ENCODE measurements at regions not wholly inside any gene's neighbourhood (a gene's known extent, or its start where the extent isn't known, plus 50 kb on each side); places are given as distances from the start of the nearest gene placed in this dataset.

DNA sequence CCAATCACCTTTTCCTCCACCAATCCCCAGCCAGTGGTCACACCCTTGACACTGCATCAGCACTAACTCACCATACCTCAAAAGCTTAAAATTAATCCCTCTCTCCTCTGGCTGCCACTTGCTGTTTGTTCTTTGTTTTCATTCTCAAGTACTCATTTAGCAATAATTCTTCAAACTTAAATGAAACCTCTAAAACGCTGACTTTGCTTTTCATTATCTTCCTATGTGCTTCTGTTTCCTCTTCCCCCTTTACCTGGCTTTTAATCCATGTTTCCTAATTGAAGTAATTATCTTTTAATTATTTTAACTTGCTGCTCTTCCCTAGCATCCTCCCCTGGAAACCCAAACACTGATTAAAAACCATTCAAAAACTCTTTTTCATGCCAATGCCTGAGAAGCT, 348.9 kb upstream of the MEOX2 start:
- TF ChIP-seq EP300 (IDR thresholded peaks at IDR 0.05; ENCODE audit: borderline replicate concordance) = no peak
- TF ChIP-seq, protein P1, sequence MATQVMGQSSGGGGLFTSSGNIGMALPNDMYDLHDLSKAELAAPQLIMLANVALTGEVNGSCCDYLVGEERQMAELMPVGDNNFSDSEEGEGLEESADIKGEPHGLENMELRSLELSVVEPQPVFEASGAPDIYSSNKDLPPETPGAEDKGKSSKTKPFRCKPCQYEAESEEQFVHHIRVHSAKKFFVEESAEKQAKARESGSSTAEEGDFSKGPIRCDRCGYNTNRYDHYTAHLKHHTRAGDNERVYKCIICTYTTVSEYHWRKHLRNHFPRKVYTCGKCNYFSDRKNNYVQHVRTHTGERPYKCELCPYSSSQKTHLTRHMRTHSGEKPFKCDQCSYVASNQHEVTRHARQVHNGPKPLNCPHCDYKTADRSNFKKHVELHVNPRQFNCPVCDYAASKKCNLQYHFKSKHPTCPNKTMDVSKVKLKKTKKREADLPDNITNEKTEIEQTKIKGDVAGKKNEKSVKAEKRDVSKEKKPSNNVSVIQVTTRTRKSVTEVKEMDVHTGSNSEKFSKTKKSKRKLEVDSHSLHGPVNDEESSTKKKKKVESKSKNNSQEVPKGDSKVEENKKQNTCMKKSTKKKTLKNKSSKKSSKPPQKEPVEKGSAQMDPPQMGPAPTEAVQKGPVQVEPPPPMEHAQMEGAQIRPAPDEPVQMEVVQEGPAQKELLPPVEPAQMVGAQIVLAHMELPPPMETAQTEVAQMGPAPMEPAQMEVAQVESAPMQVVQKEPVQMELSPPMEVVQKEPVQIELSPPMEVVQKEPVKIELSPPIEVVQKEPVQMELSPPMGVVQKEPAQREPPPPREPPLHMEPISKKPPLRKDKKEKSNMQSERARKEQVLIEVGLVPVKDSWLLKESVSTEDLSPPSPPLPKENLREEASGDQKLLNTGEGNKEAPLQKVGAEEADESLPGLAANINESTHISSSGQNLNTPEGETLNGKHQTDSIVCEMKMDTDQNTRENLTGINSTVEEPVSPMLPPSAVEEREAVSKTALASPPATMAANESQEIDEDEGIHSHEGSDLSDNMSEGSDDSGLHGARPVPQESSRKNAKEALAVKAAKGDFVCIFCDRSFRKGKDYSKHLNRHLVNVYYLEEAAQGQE (IDR thresholded peaks at IDR 0.05; ENCODE audit: low read depth) = no peak
- TF ChIP-seq, protein P2, sequence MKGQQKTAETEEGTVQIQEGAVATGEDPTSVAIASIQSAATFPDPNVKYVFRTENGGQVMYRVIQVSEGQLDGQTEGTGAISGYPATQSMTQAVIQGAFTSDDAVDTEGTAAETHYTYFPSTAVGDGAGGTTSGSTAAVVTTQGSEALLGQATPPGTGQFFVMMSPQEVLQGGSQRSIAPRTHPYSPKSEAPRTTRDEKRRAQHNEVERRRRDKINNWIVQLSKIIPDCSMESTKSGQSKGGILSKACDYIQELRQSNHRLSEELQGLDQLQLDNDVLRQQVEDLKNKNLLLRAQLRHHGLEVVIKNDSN (IDR thresholded peaks at IDR 0.05) = no peak
- TF ChIP-seq TEAD4 (IDR thresholded peaks at IDR 0.05) = no peak
- no peak for TF ChIP-seq FOXM1 (IDR thresholded peaks at IDR 0.05; ENCODE audit: borderline replicate concordance, low read depth)
- no peak for TF ChIP-seq CREB1 (IDR thresholded peaks at IDR 0.05; ENCODE audit: low read depth)
- no peak for TF ChIP-seq CEBPB (IDR thresholded peaks at IDR 0.05)
- no peak for TF ChIP-seq TAF1 (IDR thresholded peaks at IDR 0.05; ENCODE audit: low read depth)
- TF ChIP-seq, protein P3, sequence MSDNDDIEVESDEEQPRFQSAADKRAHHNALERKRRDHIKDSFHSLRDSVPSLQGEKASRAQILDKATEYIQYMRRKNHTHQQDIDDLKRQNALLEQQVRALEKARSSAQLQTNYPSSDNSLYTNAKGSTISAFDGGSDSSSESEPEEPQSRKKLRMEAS (IDR thresholded peaks at IDR 0.05) = no peak
- no peak for TF ChIP-seq EGR1 (IDR thresholded peaks at IDR 0.05)
- no peak for TF ChIP-seq RAD21 (IDR thresholded peaks at IDR 0.05; ENCODE audit: low read depth)
- no peak for TF ChIP-seq NFIC (IDR thresholded peaks at IDR 0.05)
